ENCODE measurements at regions not wholly inside any gene's neighbourhood (a gene's known extent, or its start where the extent isn't known, plus 50 kb on each side); places are given as distances from the start of the nearest gene placed in this dataset.

GRCh38 chr3:74344865-74345440, 269.5 kb downstream of the CNTN3 start:
- TF ChIP-seq CTCF (IDR thresholded peaks at IDR 0.05) (no peak), POLR2AphosphoS5 (IDR thresholded peaks at IDR 0.05) (no peak), POLR2A (IDR thresholded peaks at IDR 0.05) (no peak)

Data from breast epithelium (tissue), 3 donors.